ENCODE measurements at regions not wholly inside any gene's neighbourhood (a gene's known extent, or its start where the extent isn't known, plus 50 kb on each side); places are given as distances from the start of the nearest gene placed in this dataset.

- TF ChIP-seq, protein P1, sequence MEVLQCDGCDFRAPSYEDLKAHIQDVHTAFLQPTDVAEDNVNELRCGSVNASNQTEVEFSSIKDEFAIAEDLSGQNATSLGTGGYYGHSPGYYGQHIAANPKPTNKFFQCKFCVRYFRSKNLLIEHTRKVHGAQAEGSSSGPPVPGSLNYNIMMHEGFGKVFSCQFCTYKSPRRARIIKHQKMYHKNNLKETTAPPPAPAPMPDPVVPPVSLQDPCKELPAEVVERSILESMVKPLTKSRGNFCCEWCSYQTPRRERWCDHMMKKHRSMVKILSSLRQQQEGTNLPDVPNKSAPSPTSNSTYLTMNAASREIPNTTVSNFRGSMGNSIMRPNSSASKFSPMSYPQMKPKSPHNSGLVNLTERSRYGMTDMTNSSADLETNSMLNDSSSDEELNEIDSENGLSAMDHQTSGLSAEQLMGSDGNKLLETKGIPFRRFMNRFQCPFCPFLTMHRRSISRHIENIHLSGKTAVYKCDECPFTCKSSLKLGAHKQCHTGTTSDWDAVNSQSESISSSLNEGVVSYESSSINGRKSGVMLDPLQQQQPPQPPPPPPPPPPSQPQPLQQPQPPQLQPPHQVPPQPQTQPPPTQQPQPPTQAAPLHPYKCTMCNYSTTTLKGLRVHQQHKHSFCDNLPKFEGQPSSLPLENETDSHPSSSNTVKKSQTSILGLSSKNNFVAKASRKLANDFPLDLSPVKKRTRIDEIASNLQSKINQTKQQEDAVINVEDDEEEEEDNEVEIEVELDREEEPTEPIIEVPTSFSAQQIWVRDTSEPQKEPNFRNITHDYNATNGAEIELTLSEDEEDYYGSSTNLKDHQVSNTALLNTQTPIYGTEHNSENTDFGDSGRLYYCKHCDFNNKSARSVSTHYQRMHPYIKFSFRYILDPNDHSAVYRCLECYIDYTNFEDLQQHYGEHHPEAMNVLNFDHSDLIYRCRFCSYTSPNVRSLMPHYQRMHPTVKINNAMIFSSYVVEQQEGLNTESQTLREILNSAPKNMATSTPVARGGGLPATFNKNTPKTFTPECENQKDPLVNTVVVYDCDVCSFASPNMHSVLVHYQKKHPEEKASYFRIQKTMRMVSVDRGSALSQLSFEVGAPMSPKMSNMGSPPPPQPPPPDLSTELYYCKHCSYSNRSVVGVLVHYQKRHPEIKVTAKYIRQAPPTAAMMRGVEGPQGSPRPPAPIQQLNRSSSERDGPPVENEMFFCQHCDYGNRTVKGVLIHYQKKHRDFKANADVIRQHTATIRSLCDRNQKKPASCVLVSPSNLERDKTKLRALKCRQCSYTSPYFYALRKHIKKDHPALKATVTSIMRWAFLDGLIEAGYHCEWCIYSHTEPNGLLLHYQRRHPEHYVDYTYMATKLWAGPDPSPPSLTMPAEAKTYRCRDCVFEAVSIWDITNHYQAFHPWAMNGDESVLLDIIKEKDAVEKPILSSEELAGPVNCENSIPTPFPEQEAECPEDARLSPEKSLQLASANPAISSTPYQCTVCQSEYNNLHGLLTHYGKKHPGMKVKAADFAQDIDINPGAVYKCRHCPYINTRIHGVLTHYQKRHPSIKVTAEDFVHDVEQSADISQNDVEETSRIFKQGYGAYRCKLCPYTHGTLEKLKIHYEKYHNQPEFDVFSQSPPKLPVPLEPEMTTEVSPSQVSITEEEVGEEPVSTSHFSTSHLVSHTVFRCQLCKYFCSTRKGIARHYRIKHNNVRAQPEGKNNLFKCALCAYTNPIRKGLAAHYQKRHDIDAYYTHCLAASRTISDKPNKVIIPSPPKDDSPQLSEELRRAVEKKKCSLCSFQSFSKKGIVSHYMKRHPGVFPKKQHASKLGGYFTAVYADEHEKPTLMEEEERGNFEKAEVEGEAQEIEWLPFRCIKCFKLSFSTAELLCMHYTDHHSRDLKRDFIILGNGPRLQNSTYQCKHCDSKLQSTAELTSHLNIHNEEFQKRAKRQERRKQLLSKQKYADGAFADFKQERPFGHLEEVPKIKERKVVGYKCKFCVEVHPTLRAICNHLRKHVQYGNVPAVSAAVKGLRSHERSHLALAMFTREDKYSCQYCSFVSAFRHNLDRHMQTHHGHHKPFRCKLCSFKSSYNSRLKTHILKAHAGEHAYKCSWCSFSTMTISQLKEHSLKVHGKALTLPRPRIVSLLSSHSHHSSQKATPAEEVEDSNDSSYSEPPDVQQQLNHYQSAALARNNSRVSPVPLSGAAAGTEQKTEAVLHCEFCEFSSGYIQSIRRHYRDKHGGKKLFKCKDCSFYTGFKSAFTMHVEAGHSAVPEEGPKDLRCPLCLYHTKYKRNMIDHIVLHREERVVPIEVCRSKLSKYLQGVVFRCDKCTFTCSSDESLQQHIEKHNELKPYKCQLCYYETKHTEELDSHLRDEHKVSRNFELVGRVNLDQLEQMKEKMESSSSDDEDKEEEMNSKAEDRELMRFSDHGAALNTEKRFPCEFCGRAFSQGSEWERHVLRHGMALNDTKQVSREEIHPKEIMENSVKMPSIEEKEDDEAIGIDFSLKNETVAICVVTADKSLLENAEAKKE (CRISPR knock-in tag; IDR thresholded peaks at IDR 0.05) = no peak
- TF ChIP-seq EZH2 (IDR thresholded peaks at IDR 0.05; ENCODE audit: low read depth, unreplicated experiment) (no peak), NANOG (IDR thresholded peaks at IDR 0.05; ENCODE audit: borderline replicate concordance) (no peak), STAT1 (IDR thresholded peaks at IDR 0.05; ENCODE audit: unreplicated experiment) (no peak), CREB1 (CRISPR knock-in tag; IDR thresholded peaks at IDR 0.05; ENCODE audit: low read depth) (no peak), ZNF114 (CRISPR knock-in tag; IDR thresholded peaks at IDR 0.05) (no peak), REST (IDR thresholded peaks at IDR 0.05; ENCODE audit: unreplicated experiment) (no peak), EZH2phosphoT487 (IDR thresholded peaks at IDR 0.05; ENCODE audit: unreplicated experiment) (no peak), POLR2AphosphoS5 (IDR thresholded peaks at IDR 0.05; ENCODE audit: low read depth) (no peak), ZNF331 (CRISPR knock-in tag; IDR thresholded peaks at IDR 0.05; ENCODE audit: low read depth) (no peak), ETS1 (IDR thresholded peaks at IDR 0.05) (no peak)
Observed at GRCh38 chr13:75025956-75026355, 456.0 kb downstream of the TBC1D4 start (continued).
